ENCODE measurements at regions not wholly inside any gene's neighbourhood (a gene's known extent, or its start where the extent isn't known, plus 50 kb on each side); places are given as distances from the start of the nearest gene placed in this dataset.

DNA sequence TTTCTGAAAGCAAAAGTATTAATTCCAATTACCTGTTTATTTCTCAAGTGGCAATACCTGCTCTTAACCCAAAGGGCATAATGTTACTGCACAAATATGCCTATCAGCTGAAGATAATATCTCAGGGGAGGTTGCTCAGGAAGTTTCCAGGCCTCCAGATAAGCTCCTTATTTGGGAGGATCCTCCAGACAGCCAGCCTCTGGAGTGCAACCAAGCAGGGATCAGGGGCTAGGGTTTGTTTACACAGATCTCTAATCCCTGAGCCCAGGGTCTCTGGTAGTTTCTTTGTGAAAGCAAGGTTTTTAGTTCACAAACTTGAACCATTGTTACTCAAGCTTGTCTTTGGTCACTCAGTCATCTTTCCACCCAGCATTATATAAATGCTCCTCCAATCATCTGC lies 124.4 kb downstream of the SLC38A4 start:
- H3K9me3 ChIP-seq (replicated peaks; ENCODE audit: control insufficient read depth, insufficient read depth, low read length), result no peaks in the 10 kb centered on the region
- dilution Hi-C loops (cut with MboI; ENCODE audit: extremely low pct_ligation_motif_present, low sequenced_read_pairs), result no loop called here
- BruUV-seq (replicated peaks), result no TSS peak
- H3K4me3 ChIP-seq (replicated peaks in 1 of 3; ENCODE audit: insufficient read depth in 1 of 3, low read depth in 1 of 3, low read length in 3 of 3), result no peak overlapping the region
- H3K9ac ChIP-seq (replicated peaks; ENCODE audit: extremely low read depth, insufficient read depth, low read length), result no peak overlapping the region
- no peak for FAIRE-seq
- H3K9me1 ChIP-seq (replicated peaks; ENCODE audit: control insufficient read depth, extremely low read depth, insufficient read depth, low read length), result no peaks in the 10 kb centered on the region
- no peak overlapping the region for H3K27ac ChIP-seq (ENCODE audit: insufficient read depth, low read depth, low read length)
- peaks cover 6 to 13% of the 10 kb centered on the region in 2 experiments for H3K27me3 ChIP-seq (ENCODE audit: control insufficient read depth in 2 of 2, insufficient read depth in 2 of 2, low read length in 2 of 2)
- no peak overlapping the region for H2AFZ ChIP-seq (ENCODE audit: low read depth, low read length)
- ChIA-PET POLR2A (interaction anchor here (0.6 kb wide), 1 partner anchor 591 kb away, joined by 3 read pairs; no protein-coding TSS in a partner anchor), CTCF (interaction anchor here (0.8 kb wide), 1 partner anchor 23 kb away, joined by 3 read pairs; no protein-coding TSS in a partner anchor)
- TF ChIP-seq JUN (IDR thresholded peaks at IDR 0.05; ENCODE audit: borderline replicate concordance, insufficient read depth, insufficient read length, low read depth) (no peak), POLR2AphosphoS5 (IDR thresholded peaks at IDR 0.05; ENCODE audit: insufficient read depth, low read depth, low read length) (no peak), FOS (IDR thresholded peaks at IDR 0.05; ENCODE audit: borderline replicate concordance, insufficient read depth, low read length) (no peak), POLR2A (IDR thresholded peaks at IDR 0.05; ENCODE audit: low read depth, low read length) (no peak), GATA2 (IDR thresholded peaks at IDR 0.05; ENCODE audit: insufficient read depth, insufficient read length, low read depth, low read length) (no peak), EZH2 (IDR thresholded peaks at IDR 0.05; ENCODE audit: borderline replicate concordance, low read depth, low read length, severe bottlenecking) (no peak), MYC (IDR thresholded peaks at IDR 0.05; ENCODE audit: low read depth, low read length) (no peak)
- TF ChIP-seq, protein P1, sequence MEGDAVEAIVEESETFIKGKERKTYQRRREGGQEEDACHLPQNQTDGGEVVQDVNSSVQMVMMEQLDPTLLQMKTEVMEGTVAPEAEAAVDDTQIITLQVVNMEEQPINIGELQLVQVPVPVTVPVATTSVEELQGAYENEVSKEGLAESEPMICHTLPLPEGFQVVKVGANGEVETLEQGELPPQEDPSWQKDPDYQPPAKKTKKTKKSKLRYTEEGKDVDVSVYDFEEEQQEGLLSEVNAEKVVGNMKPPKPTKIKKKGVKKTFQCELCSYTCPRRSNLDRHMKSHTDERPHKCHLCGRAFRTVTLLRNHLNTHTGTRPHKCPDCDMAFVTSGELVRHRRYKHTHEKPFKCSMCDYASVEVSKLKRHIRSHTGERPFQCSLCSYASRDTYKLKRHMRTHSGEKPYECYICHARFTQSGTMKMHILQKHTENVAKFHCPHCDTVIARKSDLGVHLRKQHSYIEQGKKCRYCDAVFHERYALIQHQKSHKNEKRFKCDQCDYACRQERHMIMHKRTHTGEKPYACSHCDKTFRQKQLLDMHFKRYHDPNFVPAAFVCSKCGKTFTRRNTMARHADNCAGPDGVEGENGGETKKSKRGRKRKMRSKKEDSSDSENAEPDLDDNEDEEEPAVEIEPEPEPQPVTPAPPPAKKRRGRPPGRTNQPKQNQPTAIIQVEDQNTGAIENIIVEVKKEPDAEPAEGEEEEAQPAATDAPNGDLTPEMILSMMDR (IDR thresholded peaks at IDR 0.05; ENCODE audit: extremely low read depth in 1 of 2, insufficient read depth in 1 of 2, low read depth in 1 of 2, low read length in 2 of 2), result no peak
- TF ChIP-seq, protein P2, sequence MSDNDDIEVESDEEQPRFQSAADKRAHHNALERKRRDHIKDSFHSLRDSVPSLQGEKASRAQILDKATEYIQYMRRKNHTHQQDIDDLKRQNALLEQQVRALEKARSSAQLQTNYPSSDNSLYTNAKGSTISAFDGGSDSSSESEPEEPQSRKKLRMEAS (IDR thresholded peaks at IDR 0.05; ENCODE audit: insufficient read depth, insufficient read length), result no peak
- H3K4me1 ChIP-seq (ENCODE audit: control insufficient read depth, extremely low read depth, insufficient read depth, low read length), result no peaks in the 10 kb centered on the region
- no peaks in the 10 kb centered on the region for H3K79me2 ChIP-seq (ENCODE audit: control insufficient read depth, insufficient read depth, low read length)
- no peaks in the 10 kb centered on the region for H3K36me3 ChIP-seq (ENCODE audit: control insufficient read depth in 2 of 2, extremely low read depth in 1 of 2, insufficient read depth in 2 of 2, low read length in 2 of 2)
- H3K4me2 ChIP-seq (ENCODE audit: insufficient read depth, low read length), result no peak overlapping the region
- no peak for DNase-seq (ENCODE audit: low read depth, low spot score)
- intact Hi-C loops (cut with micrococcal nuclease), result no loop called here
- H4K20me1 ChIP-seq (replicated peaks; ENCODE audit: control insufficient read depth, extremely low read depth, insufficient read depth, low read length), result no peaks in the 10 kb centered on the region

Data from endothelial cell of umbilical vein (primary cell).